GM18502 (cell line): ENCODE measurements at regions not wholly inside any gene's neighbourhood (a gene's known extent, or its start where the extent isn't known, plus 50 kb on each side); places are given as distances from the start of the nearest gene placed in this dataset.

Experiments used
- ATAC-seq: cut with Tn5 transposase; IDR thresholded peaks from one replicate; pipeline ENCODE4 v1.9.1; 2021; ENCODE audit warnings: mild to moderate bottlenecking; ENCODE audit not compliant: unreplicated experiment, poor library complexity

GRCh38 chr20:10724449-10725173, 50.8 kb upstream of the JAG1 start:
- ATAC-seq, result no peak

- no peak for ATAC-seq
These were observed 55.3 kb upstream of the JAG1 start for GRCh38 chr20:10728873-10729670.

- no peak for ATAC-seq
These were observed 56.0 kb upstream of the JAG1 start for GRCh38 chr20:10729785-10730184.

GRCh38 chr20:10730629-10731183, 56.9 kb upstream of the JAG1 start:
- ATAC-seq, result no peak

- no peak for ATAC-seq
These were observed 57.6 kb upstream of the JAG1 start for GRCh38 chr20:10731190-10731965.

GRCh38 chr20:10733122-10733521, 59.3 kb upstream of the JAG1 start:
- no peak for ATAC-seq

- ATAC-seq, result no peak
These were observed 61.6 kb upstream of the JAG1 start for GRCh38 chr20:10735195-10735949.

- no peak for ATAC-seq
These were observed 65.3 kb upstream of the JAG1 start for GRCh38 chr20:10739134-10739533.

- no peak for ATAC-seq
These were observed 65.8 kb upstream of the JAG1 start for GRCh38 chr20:10739566-10739965.

- ATAC-seq, result no peak
These were observed 67.3 kb upstream of the JAG1 start for GRCh38 chr20:10741060-10741459.

- no peak for ATAC-seq
These were observed 72.0 kb upstream of the JAG1 start for GRCh38 chr20:10745790-10746189.

GRCh38 chr20:10747019-10747418, 73.2 kb upstream of the JAG1 start:
- no peak for ATAC-seq

- ATAC-seq, result no peak
These were observed 75.3 kb upstream of the JAG1 start for GRCh38 chr20:10749084-10749483.

GRCh38 chr20:10752206-10752605, 78.4 kb upstream of the JAG1 start:
- no peak for ATAC-seq

- no peak for ATAC-seq
These were observed 81.0 kb upstream of the JAG1 start for GRCh38 chr20:10754824-10755223.

GRCh38 chr20:10758446-10758845, 84.6 kb upstream of the JAG1 start:
- no peak for ATAC-seq

- ATAC-seq, result no peak
These were observed 87.4 kb upstream of the JAG1 start for GRCh38 chr20:10761232-10761631.

GRCh38 chr20:10761786-10762185, 88.0 kb upstream of the JAG1 start:
- no peak for ATAC-seq

GRCh38 chr20:10762216-10762615, 88.4 kb upstream of the JAG1 start:
- no peak for ATAC-seq

- ATAC-seq, result no peak
These were observed 89.3 kb upstream of the JAG1 start for GRCh38 chr20:10763112-10763511.
